HG03565 (cell line): ENCODE measurements at regions not wholly inside any gene's neighbourhood (a gene's known extent, or its start where the extent isn't known, plus 50 kb on each side); places are given as distances from the start of the nearest gene placed in this dataset.

Experiments
- ATAC-seq: cut with Tn5 transposase; IDR thresholded peaks from one replicate; pipeline ENCODE4 v1.9.1; 2021; ENCODE audit warnings: mild to moderate bottlenecking, moderate library complexity; ENCODE audit not compliant: unreplicated experiment

- no peak for ATAC-seq
Observed at GRCh38 chr3:6120786-6121185, 740.1 kb upstream of the GRM7 start.

GRCh38 chr3:6124875-6125274 lies 736.0 kb upstream of the GRM7 start:
- no peak for ATAC-seq

- ATAC-seq = no peak
Observed at GRCh38 chr3:6125520-6125919, 735.4 kb upstream of the GRM7 start.

- peak; percentile 94 for ATAC-seq
Observed at GRCh38 chr3:6132684-6133432, 728.1 kb upstream of the GRM7 start.

- no peak for ATAC-seq
Observed at GRCh38 chr3:6142707-6143106, 718.2 kb upstream of the GRM7 start.

GRCh38 chr3:6147883-6148282 lies 713.0 kb upstream of the GRM7 start:
- no peak for ATAC-seq

- ATAC-seq = no peak
Observed at GRCh38 chr3:6155650-6156338, 705.1 kb upstream of the GRM7 start.

- ATAC-seq = no peak
Observed at GRCh38 chr3:6165951-6166350, 695.0 kb upstream of the GRM7 start.

GRCh38 chr3:6168256-6168655 lies 692.7 kb upstream of the GRM7 start:
- ATAC-seq = no peak

GRCh38 chr3:6172871-6173642 lies 687.9 kb upstream of the GRM7 start:
- no peak for ATAC-seq

- no peak for ATAC-seq
Observed at GRCh38 chr3:6177417-6177816, 683.5 kb upstream of the GRM7 start.

GRCh38 chr3:6179761-6180160 lies 681.2 kb upstream of the GRM7 start:
- ATAC-seq = no peak

GRCh38 chr3:6180171-6180570 lies 680.7 kb upstream of the GRM7 start:
- ATAC-seq = no peak

GRCh38 chr3:6182476-6182875 lies 678.4 kb upstream of the GRM7 start:
- no peak for ATAC-seq

GRCh38 chr3:6182909-6183308 lies 678.0 kb upstream of the GRM7 start:
- no peak for ATAC-seq

GRCh38 chr3:6189384-6189783 lies 671.5 kb upstream of the GRM7 start:
- ATAC-seq = no peak

GRCh38 chr3:6204891-6205290 lies 656.0 kb upstream of the GRM7 start:
- ATAC-seq = peak; percentile 46

GRCh38 chr3:6216135-6217026 lies 644.5 kb upstream of the GRM7 start:
- ATAC-seq = no peak

GRCh38 chr3:6220447-6220846 lies 640.5 kb upstream of the GRM7 start:
- ATAC-seq = no peak

GRCh38 chr3:6222069-6222468 lies 638.8 kb upstream of the GRM7 start:
- ATAC-seq = no peak

GRCh38 chr3:6223572-6223971 lies 637.3 kb upstream of the GRM7 start:
- ATAC-seq = no peak
